ENCODE measurements at regions not wholly inside any gene's neighbourhood (a gene's known extent, or its start where the extent isn't known, plus 50 kb on each side); places are given as distances from the start of the nearest gene placed in this dataset.

DNA sequence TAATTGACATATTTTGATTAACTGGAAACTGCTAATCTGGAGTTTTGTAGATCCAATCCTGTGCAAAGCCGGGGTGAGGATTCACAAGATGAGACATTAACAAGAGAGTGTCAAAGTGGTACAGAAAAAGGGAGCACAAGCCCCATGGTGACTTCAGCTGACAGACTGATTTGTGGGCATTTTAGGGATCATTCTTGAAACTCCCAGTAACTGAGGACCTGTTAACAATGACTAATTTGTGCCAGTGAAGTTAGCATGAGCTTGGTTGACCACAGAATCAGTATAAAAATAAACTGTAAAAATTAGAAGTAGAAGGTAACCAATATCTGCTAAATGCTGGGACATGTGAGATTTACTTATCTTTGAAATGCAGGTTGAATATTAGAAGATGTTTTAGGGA is 1578.3 kb downstream of the EFNA5 start:
- TF ChIP-seq GATA3 (IDR thresholded peaks at IDR 0.05; ENCODE audit: low read depth, low read length) (no peak), GATA2 (IDR thresholded peaks at IDR 0.05; ENCODE audit: low read depth, low read length) (no peak)
